GM19372 (cell line): ENCODE measurements at regions not wholly inside any gene's neighbourhood (a gene's known extent, or its start where the extent isn't known, plus 50 kb on each side); places are given as distances from the start of the nearest gene placed in this dataset.
"Not testable (repeated sequence)": the region's sequence is repeated elsewhere in the genome, so short reads cannot be mapped to it uniquely, and the experiment has no call there.

Source experiments
- ATAC-seq: cut with Tn5 transposase; IDR thresholded peaks from one replicate; pipeline ENCODE4 v1.9.1; 2021; ENCODE audit warnings: mild to moderate bottlenecking, low read depth, moderate library complexity; ENCODE audit not compliant: unreplicated experiment

- ATAC-seq: no peak
Observed at GRCh38 chr6:23663096-23663495, 462.9 kb upstream of the NRSN1 start.

GRCh38 chr6:23663652-23664051, 462.4 kb upstream of the NRSN1 start:
- ATAC-seq: no peak

DNA sequence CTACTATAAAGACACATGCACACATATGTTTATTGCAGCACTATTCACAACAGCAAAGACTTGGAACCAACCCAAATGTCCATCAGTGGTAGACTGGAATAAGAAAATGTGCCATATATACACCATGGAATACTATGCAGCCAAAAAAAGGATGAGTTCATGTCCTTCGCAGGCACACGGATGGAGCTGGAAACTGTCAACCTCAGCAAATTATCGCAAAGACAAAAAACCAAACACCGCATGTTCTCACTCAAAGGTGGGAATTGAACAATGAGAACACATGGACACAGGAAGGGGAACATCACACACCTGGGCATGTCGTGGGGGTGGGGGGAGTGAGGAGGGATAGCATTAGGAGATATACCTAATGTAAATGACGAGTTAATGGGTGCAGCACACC, 460.1 kb upstream of the NRSN1 start:
- ATAC-seq: not testable (repeated sequence)

DNA sequence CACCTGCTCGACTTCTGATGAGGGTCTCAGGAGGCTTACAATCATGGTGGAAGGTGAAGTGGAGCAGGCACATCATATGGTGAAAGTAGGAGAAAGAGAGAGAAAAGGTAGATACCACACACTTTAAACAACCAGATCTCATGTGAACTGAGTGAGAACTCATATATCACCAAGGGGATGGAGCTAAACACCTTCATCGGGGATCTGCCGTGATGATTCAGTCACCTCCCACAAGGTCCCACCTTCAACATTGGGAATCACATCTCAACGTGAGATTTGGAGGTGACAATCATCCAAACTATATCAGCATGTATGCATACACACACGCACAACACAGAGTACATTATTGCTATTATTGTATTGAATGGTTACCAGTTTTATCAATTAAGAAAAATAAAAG, 453.3 kb upstream of the NRSN1 start:
- no peak for ATAC-seq

DNA sequence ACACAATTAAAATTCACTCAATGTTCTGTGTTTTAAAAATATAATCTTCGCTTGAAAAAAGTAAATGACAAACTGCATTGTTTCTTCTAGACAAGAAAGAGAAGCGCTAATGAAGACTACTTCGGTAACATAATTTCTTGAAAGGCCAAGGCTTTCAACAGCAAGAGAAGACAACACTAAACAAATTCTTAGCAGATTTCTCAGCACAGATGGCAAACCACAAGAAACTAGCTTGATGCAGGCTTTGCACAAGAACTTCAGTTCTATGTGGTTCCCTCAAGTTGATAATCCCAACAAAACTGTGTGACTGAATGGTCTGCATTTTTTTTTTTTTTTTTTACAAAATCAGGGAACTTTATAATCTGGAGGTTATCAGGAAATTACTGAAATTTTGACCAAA, 447.4 kb upstream of the NRSN1 start:
- no peak for ATAC-seq

DNA sequence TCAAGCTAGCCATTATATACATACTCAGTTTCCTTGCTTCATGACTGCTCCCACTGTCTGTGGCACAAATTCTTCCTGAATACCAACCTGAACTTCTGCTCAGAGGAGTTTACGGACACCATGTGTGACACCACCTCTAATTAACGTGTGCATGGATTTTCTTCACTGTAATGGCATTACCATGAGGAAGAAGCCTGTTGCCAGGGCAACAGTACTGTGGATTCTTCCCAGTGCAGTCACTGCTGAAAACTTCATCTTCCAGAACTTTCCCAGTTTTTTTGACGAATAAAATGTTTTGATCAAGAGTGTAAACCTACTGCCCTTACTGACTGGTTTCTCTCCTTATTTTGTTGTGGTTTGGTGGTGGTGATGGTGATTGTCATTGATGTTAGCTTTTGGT, 444.3 kb upstream of the NRSN1 start:
- ATAC-seq: no peak

- ATAC-seq: no peak
Observed at GRCh38 chr6:23688650-23689049, 437.4 kb upstream of the NRSN1 start.

DNA sequence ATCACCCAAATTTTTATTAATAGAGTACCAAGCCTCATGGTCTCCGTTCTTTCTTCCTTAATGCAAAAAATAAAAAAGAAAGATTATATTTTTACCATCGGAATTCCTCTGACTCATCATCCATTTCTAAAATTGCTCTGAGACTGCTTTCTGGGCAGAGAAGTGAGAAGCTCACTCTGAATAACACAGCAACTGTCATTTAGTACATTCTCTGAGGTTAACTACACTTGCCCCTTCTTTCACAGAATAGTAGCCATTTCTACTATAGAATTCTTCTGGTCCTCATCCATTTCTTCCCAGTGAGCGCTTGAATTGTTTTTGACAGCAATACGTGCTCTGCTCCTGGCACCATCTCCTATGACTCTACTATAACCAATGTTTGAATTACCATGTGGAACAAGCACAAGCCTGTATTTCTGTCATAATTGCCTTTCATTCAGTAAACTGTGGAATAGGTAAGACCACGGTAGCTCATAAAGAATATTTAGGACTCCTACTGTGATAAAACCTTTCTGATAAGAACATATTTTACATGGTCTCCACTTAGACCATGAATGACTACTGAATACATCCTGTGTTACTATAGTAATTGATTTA, 435.5 kb upstream of the NRSN1 start:
- ATAC-seq: no peak

GRCh38 chr6:23692184-23692583, 433.8 kb upstream of the NRSN1 start:
- ATAC-seq: no peak

DNA sequence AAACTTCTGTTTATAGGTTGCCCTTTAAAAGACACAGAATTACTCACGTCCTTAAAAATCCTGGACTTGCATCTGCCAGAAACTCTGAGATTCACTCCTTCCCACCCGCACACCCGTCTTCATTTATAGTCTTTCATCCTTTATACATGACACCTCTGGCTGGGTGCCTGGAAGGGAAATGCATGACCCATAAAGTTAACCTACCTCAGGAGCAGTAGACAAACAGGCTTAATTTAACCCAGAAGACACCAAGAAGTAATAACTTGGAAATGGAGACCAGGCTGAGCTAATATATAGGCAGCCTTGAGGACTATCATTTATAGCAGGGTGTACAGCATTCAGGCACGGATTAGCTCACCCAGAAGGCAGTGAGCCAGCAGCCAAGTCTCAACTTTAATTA, 429.0 kb upstream of the NRSN1 start:
- ATAC-seq: no peak

DNA sequence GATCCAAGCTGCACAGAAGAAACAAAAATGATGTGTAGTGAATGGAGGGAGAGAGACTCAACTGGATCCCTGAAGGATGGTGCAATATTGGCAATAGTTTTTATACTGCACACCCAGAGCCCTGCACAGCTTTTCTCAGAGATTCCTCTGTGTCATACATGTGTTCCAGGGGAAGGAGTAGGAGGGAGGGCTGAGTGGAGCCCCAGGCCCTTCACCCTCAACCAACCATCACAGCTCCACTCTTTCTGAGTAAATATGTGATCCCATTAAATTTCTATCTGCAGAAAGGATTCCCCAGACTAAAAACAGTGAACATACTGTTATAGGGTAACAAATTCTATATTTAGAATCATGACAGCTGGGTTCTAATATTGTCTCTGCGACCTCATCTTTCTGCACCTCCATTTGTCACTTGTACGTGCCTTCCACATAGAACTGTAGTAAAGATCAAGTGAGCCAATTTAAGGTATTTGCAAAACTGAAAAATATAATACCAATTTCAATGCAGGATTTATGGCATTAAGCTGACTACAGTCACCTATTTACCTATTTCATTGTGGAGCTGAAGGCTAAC, 421.4 kb upstream of the NRSN1 start:
- no peak for ATAC-seq

DNA sequence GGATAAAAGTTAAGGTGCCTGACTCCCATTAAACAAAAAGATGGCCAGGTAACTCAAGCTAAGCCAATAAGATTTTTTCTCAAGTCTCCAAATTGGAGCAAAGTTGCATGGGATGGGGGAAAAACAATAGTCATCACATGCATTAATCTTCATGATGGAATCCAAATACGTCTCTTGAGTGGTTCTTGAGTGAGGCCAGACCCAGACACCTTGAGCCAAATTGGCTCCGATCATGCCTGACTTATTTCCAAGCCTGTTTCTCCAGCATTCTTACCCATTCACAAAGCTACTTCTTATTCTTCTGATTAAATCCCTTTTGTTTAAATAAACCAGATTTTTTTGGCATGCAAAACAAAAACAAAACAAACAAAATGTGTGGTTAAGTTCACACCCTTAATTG, 420.3 kb upstream of the NRSN1 start:
- no peak for ATAC-seq

DNA sequence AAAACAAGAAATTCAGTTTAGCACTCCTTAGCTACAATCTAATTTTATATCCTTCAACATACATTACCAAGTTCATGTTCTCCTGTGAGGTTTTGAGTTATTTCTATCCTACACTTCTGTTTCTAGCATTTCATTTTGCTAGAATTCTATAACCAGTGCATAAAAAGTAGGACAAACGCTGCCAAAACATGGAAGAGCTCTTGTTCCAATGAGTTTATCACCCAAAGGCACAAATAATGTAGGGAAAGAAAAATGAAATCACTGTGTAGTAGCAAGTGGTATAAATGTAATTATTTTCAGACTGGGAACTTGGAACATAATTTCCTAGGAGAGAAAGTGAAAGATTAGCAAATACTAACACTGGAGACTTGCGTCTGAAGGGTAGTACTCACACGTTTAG, 413.3 kb upstream of the NRSN1 start:
- ATAC-seq: no peak

DNA sequence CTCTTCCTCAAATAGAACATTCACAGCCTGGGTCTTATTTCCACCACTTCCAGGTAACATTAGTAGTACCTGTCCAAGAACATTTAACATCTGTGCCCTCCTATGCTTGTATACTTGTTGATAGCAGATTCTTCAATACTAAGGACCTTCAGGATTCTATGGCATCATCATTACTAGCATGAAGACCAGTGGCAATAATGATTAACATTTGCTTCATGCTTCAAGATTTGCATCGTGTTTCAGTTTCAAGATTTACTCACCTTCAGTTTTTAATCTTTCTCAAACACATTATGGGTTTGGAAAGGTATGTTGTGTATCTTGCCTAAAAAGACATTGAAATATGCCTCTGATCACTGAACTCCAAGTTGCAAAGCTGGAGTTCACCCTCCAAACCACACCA, 412.8 kb upstream of the NRSN1 start:
- no peak for ATAC-seq

- ATAC-seq: no peak
Observed at GRCh38 chr6:23728707-23729106, 397.3 kb upstream of the NRSN1 start.

DNA sequence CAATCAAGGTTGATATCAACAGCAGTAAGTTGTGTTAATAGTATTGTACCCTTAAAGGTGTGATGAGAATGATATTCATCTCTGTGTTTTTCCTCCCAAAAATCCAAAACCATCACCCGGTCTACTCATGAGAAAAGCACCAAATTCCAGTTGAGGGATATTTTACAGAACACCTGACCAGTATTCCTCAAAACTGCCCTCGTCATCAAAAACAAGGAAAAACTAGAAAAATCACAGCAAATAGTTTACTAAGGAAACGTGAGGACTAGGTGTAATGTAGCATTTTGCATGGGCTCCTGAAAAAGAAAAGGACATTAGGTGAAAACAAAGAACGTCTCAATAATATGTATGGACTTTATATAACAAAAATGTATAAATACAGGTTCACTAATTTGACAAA, 394.4 kb upstream of the NRSN1 start:
- ATAC-seq: no peak

- no peak for ATAC-seq
Observed at GRCh38 chr6:23732521-23732920, 393.5 kb upstream of the NRSN1 start.

- ATAC-seq: no peak
Observed at GRCh38 chr6:23735151-23735550, 390.9 kb upstream of the NRSN1 start.

- no peak for ATAC-seq
Observed at GRCh38 chr6:23736577-23736976, 389.4 kb upstream of the NRSN1 start.

GRCh38 chr6:23747239-23747638, 378.8 kb upstream of the NRSN1 start:
- no peak for ATAC-seq

- no peak for ATAC-seq
Observed at GRCh38 chr6:23752414-23752813, 373.6 kb upstream of the NRSN1 start.

GRCh38 chr6:23754197-23754596, 371.8 kb upstream of the NRSN1 start:
- no peak for ATAC-seq

DNA sequence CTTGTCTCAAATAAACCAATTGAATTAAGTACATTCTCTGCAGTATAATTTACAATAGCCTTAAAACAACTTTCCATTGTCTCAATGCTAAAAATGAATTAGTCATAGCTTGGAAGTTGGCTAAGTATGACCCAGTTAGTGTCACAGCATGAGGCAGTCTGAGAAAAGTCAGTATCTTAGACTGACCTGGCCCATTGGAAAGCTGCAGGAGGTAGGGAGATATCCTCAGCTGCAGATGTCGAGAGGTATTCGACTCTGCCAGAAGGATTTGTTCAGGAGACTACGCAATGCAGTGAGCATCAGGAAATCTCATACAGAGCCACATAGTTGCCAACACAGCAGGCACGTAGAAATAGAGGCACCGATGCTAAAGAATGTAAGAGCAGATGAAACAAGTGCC, 350.9 kb upstream of the NRSN1 start:
- no peak for ATAC-seq
